ENCODE measurements at regions not wholly inside any gene's neighbourhood (a gene's known extent, or its start where the extent isn't known, plus 50 kb on each side); places are given as distances from the start of the nearest gene placed in this dataset.

GRCh38 chr18:39441648-39442047, 1876.0 kb upstream of the CELF4 start:
- no peak overlapping the region for H3K4me3 ChIP-seq
- H3K27ac ChIP-seq, result no peak overlapping the region
- no peak for DNase-seq
- no peaks in the 10 kb centered on the region for H3K4me1 ChIP-seq
- intact Hi-C loops (cut with DNase I), result no loop called here
- no peaks in the 10 kb centered on the region for H3K27me3 ChIP-seq
- no peak for TF ChIP-seq EP300 (IDR thresholded peaks at IDR 0.05)
- H3K9me3 ChIP-seq, result no peaks in the 10 kb centered on the region
- WGBS, 2 donors, result 88 to 91% methylated on average over 2 of the region's 2 CpGs
- H3K36me3 ChIP-seq, result no peaks in the 10 kb centered on the region

GRCh38 chr18:39435996-39436395, 1870.4 kb upstream of the CELF4 start:
- DNase-seq, result no peak
- intact Hi-C loops (cut with DNase I), result no loop called here
- Histone ChIP-seq H3K9me3 (no peaks in the 10 kb centered on the region), H3K27ac (no peak overlapping the region), H3K36me3 (no peaks in the 10 kb centered on the region), H3K27me3 (no peaks in the 10 kb centered on the region), H3K4me3 (no peak overlapping the region), H3K4me1 (peaks cover 0 to 11% (median 0%) of the 10 kb centered on the region in 4 donors)
- 20 to 58% methylated on average over 1 of the region's 1 CpG for WGBS, 2 donors
- TF ChIP-seq EP300 (IDR thresholded peaks at IDR 0.05), result no peak
- no peak for TF ChIP-seq CTCF (IDR thresholded peaks at IDR 0.05)
- no peak for TF ChIP-seq POLR2AphosphoS5 (IDR thresholded peaks at IDR 0.05)
- TF ChIP-seq POLR2A (IDR thresholded peaks at IDR 0.05), result no peak

- no peak overlapping the region for H3K4me3 ChIP-seq
- no peaks in the 10 kb centered on the region for H3K9me3 ChIP-seq
- intact Hi-C loops (cut with DNase I), result no loop called here
- DNase-seq, result no peak
- H3K27me3 ChIP-seq, result no peaks in the 10 kb centered on the region
- no peaks in the 10 kb centered on the region for H3K36me3 ChIP-seq
- TF ChIP-seq POLR2A (IDR thresholded peaks at IDR 0.05) (no peak), EP300 (IDR thresholded peaks at IDR 0.05) (no peak), POLR2AphosphoS5 (IDR thresholded peaks at IDR 0.05) (no peak), CTCF (IDR thresholded peaks at IDR 0.05) (no peak)
- WGBS, 2 donors, result 96 to 98% methylated on average over 2 of the region's 2 CpGs
- H3K27ac ChIP-seq, result no peak overlapping the region
- H3K4me1 ChIP-seq, result peaks cover 0 to 11% (median 0%) of the 10 kb centered on the region in 4 donors
These were observed 1869.6 kb upstream of the CELF4 start for GRCh38 chr18:39435209-39435608.

GRCh38 chr18:39434223-39434920, 1868.8 kb upstream of the CELF4 start:
- WGBS, 2 donors, result 86 to 89% methylated on average over 3 of the region's 3 CpGs
- no peak for DNase-seq
- Histone ChIP-seq H3K9me3 (peaks cover 0 to 2% (median 0%) of the 10 kb centered on the region in 4 donors), H3K27ac (peak overlapping the region in 1 of 4 donors; percentile 23), H3K4me1 (peaks cover 0 to 11% (median 0%) of the 10 kb centered on the region in 4 donors), H3K27me3 (no peaks in the 10 kb centered on the region), H3K36me3 (no peaks in the 10 kb centered on the region), H3K4me3 (no peak overlapping the region)
- no peak for TF ChIP-seq POLR2A (IDR thresholded peaks at IDR 0.05)
- TF ChIP-seq CTCF (IDR thresholded peaks at IDR 0.05), result no peak
- TF ChIP-seq POLR2AphosphoS5 (IDR thresholded peaks at IDR 0.05), result no peak
- TF ChIP-seq EP300 (IDR thresholded peaks at IDR 0.05), result no peak
- intact Hi-C loops (cut with DNase I), result no loop called here

GRCh38 chr18:39425172-39425850, 1859.7 kb upstream of the CELF4 start:
- Histone ChIP-seq H3K27me3 (no peaks in the 10 kb centered on the region), H3K36me3 (no peaks in the 10 kb centered on the region), H3K27ac (no peak overlapping the region), H3K4me1 (no peaks in the 10 kb centered on the region), H3K4me3 (no peak overlapping the region), H3K9me3 (peaks cover 0 to 2% (median 0%) of the 10 kb centered on the region in 4 donors)
- no peak for DNase-seq
- no peak for TF ChIP-seq POLR2A (IDR thresholded peaks at IDR 0.05)
- no peak for TF ChIP-seq POLR2AphosphoS5 (IDR thresholded peaks at IDR 0.05)
- no peak for TF ChIP-seq CTCF (IDR thresholded peaks at IDR 0.05)
- no peak for TF ChIP-seq EP300 (IDR thresholded peaks at IDR 0.05)
- intact Hi-C loops (cut with DNase I), result no loop called here
- 85 to 87% methylated on average over 4 of the region's 4 CpGs for WGBS, 2 donors

All from sigmoid colon (tissue), 6 donors.